Putamen (tissue), 1 donor: ENCODE measurements at regions not wholly inside any gene's neighbourhood (a gene's known extent, or its start where the extent isn't known, plus 50 kb on each side); places are given as distances from the start of the nearest gene placed in this dataset.
"Not testable (repeated sequence)": the region's sequence is repeated elsewhere in the genome, so short reads cannot be mapped to it uniquely, and the experiment has no call there.

Source experiments
- DNase-seq: peaks from one replicate; pipeline ENCODE4 v3.0.0-alpha.2; 2016; ENCODE audit warnings: low spot score

DNA sequence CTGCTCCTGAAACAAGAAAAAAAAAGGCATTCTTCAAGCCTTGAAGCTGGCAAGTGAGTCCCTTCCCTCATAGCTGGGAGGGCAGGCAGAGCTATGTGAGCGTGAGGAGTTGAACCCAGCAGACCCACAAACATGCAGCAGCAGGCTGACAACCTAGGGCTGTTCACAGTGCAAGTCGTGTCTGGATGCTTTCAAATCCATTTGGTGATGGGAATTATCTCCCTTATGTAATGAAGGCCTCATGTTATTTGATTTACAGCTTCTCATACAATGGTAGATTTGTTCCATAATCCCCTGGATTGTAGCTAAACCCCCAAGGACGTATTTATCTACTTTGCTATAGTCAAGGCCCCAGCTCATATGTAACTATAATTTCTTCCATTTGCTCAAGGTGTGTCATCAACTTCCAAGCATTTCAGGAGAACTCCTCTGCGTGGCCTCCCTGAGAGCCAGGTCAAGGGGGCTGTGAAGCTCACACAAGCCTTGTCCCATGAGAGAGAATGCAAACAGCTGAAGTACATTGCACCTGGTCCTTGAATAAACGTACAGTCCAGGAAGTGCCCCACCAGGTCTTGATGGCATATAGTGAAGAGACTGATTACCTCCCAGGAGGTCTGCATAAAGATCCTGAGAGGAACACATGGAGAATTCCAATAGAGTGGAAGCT is 124.8 kb upstream of the SLC1A3 start:
- DNase-seq, result no peak

GRCh38 chr5:36482812-36483211 is 123.6 kb upstream of the SLC1A3 start:
- no peak for DNase-seq

DNA sequence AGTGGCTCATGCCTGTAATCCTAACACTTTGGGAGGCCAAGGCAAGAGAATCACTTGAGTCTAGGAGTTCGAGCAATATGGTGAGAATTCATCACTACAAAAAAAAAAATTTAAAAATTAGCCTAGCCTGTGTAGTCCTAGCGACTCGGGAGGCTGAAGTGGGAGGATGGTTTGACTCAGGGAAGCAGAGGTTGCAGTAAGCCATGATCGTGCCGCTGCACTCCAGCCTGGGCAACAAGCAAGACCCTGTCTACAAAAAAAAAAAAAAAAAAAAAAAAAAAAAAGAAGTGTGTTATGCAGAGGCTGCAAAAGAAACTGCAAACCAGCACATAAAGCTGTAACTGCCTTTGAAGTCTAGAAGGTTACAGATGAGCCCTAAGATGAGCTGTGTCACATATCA is 116.9 kb upstream of the SLC1A3 start:
- DNase-seq, result no peak

DNA sequence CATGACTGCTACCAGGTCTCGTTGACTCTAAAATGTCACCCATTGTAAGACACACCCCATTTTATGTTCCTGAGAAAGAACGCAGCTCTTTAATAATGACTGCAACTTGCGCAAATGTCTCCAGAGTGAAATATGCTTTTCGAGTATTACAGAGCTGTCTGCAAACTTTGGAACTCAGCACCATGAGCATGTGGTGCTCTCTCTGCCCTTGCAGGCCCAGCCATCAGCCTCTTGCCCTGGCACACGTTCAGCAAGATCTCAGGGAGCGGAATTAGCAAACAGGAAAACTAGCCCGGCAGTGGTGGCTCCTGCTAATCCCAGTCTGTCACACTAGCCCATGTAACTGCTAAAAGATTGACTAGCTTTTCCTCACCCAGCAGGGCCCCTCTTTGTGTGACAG is 114.5 kb upstream of the SLC1A3 start:
- no peak for DNase-seq

DNA sequence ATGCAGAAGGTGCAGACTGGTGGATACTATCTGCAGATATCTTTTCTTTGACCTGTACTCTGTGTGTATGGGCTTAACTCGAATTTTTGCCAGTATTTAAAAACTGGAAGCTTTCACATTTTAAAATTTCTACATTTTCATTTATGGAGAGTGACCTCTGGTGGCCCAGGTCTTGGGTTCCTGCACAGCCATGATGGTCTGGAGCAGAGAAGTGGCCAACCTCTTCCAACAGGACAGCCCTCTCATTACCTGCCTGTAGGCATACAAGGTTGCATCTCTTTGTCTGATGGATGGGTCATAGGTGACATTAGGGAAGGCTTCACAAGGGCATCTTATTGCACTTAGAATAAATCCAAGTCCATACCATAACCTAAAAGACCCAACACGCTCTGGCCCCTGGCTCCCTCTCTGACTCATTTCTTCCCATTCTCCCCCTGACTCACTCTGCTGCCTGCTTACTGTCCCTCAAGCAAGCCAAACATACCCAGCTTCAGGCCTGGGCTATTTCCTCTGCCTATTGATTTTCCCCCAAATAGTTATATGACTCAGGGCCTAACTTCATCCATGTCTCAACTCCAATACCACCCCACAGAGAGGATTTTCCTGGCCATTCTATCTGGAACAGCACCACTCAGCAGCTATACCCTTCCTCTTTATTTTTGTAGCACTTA is 113.3 kb upstream of the SLC1A3 start:
- no peak for DNase-seq

- DNase-seq, result no peak
These were observed 112.4 kb upstream of the SLC1A3 start for GRCh38 chr5:36494028-36494427.

DNA sequence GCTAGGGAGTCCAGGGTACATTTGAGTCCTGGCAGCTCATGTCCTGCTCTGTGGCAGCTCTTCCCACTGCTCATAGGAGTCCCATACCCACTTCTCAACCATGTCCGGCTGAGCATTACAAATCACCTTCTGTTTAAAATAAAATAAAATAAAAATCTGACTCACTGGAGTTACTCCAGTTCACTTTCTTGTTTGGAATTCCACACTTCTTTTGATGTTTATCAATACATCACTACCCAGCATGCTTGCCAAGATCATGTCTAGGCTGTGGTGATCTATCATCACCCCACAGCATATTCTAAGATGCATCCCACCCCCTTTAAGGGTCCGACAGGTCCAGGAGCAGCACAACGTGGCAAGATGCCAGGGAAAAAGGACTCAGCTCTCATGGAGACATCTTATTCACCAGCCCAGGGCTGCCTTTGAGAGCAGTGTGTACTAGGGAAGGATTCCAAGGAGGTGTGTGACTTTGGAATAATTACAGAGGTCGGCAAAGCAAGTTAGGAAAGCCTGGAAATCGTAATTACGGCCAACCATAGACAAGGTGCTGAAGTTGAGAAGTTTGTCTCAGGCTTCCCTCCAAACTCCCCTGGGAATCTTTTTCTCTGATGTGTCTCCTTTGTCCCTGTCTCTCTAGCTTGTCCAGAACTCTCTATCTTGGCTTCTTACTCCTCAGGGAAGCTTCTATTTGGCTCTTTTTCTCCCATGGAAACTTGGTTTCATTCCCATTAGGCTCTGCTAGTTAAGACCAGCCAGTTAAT is 111.4 kb upstream of the SLC1A3 start:
- peak; percentile 34 for DNase-seq

GRCh38 chr5:36495611-36496010 is 110.8 kb upstream of the SLC1A3 start:
- no peak for DNase-seq

DNA sequence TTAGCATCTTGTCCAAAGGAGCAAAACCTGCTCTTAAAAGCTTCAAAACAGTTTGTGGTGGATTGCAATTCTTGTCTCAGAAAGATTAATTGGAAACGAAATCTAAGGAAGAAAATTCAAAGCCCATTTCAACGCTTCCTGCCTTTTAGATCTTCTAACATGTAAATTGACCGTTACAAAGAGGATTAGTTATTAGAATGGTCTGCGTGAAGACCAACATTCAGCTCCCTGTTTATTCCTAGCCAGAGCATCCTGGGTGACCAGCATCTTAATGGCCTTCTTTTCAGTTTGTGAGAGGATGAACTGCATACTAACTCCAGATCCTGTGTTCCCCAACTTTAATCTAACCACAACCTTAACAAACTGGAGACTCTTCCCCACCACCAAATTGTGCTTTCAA is 109.9 kb upstream of the SLC1A3 start:
- DNase-seq, result peak; percentile 57

GRCh38 chr5:36502608-36503007 is 103.8 kb upstream of the SLC1A3 start:
- no peak for DNase-seq

- no peak for DNase-seq
These were observed 101.4 kb upstream of the SLC1A3 start for GRCh38 chr5:36505021-36505420.

GRCh38 chr5:36507332-36507952 is 99.0 kb upstream of the SLC1A3 start:
- DNase-seq, result peak; percentile 63

DNA sequence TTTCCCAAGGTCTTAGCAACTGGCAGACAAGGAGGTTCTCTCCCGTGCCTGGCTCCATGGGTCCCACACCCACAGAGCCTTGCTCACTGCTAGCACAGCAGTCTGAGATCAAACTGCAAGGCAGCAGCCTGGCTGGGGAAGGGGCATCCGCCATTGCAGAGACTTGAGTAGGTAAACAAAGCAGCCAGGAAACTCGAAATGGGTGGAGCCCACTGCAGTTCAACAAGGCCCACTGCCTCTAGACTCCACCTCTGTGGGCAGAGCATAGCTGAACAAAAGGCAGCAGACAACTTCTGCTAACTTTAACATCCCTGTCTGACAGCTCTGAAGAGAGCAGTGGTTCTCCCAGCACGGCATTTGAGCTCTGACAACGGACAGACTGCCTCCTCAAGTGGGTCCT is 98.1 kb upstream of the SLC1A3 start:
- not testable (repeated sequence) for DNase-seq

- DNase-seq, result not testable (repeated sequence)
These were observed 92.8 kb upstream of the SLC1A3 start for GRCh38 chr5:36513647-36514046.

DNA sequence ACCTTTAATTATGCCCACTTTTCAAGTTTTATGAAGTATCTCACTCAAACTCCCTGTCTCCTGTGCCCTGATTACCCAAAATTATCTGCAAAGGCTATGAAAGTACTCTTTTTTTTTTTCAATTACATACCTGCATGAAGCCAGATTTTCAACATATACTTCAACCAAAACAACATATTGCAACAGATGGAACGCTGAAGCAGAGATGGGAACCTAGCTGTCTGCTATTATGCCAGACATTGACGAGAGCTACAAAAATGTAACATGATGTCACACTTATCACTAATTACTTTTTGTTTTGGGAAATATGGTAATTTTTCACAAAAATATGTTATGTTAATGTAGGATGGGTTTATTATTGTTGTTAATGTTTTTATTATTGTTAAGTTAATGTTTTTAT is 86.5 kb upstream of the SLC1A3 start:
- no peak for DNase-seq

GRCh38 chr5:36521219-36521618 is 85.2 kb upstream of the SLC1A3 start:
- no peak for DNase-seq

DNA sequence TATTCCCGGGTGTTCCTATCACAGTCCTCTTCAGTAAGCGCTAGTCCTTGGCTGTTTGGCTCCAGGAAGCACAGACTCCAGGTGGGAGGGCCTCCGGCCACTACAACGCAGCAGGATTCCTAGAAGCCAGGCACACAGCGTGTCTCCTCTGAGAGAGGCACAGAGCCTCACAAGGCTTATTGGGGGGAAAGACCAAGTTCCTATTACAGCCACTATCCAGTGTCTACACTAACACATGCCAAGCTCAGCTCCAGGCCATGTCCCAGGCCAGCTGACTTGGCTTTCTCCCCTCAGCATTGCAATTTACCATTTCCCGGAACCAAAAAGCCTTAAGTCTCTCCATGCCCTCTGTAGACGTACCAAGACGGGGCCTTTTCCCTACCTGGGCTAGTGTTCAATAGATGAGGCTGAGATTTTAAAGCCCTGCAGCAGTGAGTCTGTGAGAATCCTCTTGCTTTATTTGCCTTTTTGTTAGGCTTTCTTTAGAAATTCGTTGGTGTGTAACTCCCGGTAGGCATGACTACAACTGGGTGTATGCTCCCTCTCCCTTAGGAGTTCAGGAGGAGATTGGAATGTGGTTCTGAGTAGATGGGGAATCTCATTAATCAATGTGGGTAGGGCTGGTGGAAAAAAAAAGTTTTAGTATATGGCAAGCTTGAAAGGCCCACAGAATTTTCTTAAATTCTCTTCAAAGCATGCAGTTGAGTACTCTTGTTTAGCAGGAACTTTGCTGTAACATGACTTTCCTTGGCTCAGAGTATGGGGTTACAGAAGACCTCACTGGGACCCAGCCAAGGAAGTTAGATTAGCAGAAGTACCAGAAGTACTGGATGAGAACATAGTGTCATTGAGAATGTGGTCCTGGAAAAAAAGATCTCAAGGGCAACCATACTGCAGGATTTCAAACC is 84.3 kb upstream of the SLC1A3 start:
- DNase-seq, result no peak

DNA sequence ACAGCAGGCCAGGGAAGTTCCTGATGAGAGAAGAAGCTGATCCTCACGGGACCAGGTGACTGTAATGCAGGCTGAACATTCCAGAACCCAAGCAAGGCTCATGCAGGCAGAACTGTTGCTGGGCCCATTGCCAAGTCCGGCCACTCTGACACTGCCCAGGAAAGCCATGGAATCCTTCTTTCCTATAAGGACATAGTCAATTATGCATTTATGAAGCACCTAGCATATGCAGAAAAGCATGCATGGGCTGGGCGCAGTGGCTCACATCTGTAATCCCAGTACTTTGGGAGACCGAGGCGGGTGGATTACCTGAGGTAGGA is 83.7 kb upstream of the SLC1A3 start:
- DNase-seq, result no peak

- no peak for DNase-seq
These were observed 83.0 kb upstream of the SLC1A3 start for GRCh38 chr5:36523450-36523849.

DNA sequence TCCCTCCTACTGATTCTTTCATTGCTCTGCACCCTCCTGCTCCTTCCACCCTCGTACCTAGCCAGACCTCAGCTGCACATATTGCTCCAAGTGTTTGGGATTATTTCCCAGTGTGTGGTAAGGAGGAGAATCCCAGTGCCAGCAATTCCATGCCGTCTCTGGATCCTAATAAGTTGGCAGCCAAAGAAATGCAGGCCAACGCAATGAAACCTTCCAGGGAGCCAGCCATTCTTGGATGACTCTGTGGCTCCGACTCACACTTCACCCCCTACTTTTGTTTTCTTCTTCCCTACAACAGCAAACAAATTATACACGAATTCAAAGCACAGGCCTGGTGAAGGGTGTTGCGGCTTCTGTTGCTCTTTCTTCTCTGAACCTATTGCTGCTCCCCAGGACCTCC is 82.5 kb upstream of the SLC1A3 start:
- DNase-seq, result no peak

DNA sequence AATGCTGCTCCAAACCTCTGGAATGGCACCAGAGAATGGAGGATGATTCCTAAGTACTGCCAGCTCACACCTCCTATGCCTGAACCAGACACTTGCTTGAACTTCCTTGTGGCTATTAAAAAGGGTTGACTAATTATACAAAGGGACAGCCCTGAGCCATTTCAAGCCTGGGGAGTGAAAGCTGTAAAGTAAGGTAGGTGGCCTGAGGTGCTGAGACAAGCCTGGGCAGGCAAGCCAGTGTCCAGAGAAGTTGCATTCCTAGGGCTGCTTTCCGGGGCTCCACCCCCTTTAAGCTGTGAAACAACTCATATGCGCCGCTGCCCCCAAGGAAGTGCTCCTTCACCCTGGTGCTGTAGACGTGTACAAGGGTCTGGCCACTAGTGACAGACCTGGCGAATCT is 79.9 kb upstream of the SLC1A3 start:
- DNase-seq, result no peak

- no peak for DNase-seq
These were observed 77.8 kb upstream of the SLC1A3 start for GRCh38 chr5:36528588-36528987.
